ENCODE measurements at regions not wholly inside any gene's neighbourhood (a gene's known extent, or its start where the extent isn't known, plus 50 kb on each side); places are given as distances from the start of the nearest gene placed in this dataset.
A peak's percentile ranks its signal among the peaks of the same experiment; 100 is the strongest.

DNA sequence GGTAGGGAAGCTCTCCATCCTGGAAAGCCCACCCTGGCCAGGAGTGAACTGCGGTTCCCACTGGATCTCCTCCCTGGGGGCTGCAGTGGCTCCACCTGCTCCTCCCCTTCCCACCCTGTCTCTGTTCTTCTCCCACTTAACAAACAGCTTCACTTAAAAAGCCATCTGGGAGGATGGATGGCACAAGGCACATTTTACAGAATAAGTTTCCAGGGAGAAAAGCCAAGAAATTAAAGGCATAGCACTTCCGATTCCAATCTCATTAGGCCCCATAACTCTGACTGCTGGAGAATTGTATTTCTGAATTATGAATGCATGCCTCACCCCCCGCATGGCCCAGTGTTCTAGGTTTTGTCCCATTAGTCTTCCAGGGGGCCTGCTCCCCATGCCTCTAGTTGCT is 718.3 kb downstream of the PTPRU start:
- no peak overlapping the region for H3K4me3 ChIP-seq (ENCODE audit: low read length)
- Mint-ChIP-seq H3K9me3 (no peaks in the 10 kb centered on the region), H3K4me3 (no peak overlapping the region), H3K36me3 (ENCODE audit: low read depth) (no peaks in the 10 kb centered on the region), H3K27ac (no peak overlapping the region), H3K27me3 (ENCODE audit: insufficient read depth) (peaks cover 2% of the 10 kb centered on the region), H3K4me1 (no peaks in the 10 kb centered on the region)
- no peak for DNase-seq
- H3K9me3 ChIP-seq (ENCODE audit: control insufficient read depth, low read length) = no peaks in the 10 kb centered on the region
- no peak overlapping the region for H3K27ac ChIP-seq (ENCODE audit: low read depth, low read length)
- no peaks in the 10 kb centered on the region for H3K36me3 ChIP-seq (ENCODE audit: control insufficient read depth, insufficient read depth, low read length)
- H3K4me1 ChIP-seq (ENCODE audit: control insufficient read depth, insufficient read depth, low read length) = no peaks in the 10 kb centered on the region
- no peaks in the 10 kb centered on the region for H3K27me3 ChIP-seq (ENCODE audit: control insufficient read depth, insufficient read depth, low read length, poor library complexity, severe bottlenecking)
- TF ChIP-seq, protein P1, sequence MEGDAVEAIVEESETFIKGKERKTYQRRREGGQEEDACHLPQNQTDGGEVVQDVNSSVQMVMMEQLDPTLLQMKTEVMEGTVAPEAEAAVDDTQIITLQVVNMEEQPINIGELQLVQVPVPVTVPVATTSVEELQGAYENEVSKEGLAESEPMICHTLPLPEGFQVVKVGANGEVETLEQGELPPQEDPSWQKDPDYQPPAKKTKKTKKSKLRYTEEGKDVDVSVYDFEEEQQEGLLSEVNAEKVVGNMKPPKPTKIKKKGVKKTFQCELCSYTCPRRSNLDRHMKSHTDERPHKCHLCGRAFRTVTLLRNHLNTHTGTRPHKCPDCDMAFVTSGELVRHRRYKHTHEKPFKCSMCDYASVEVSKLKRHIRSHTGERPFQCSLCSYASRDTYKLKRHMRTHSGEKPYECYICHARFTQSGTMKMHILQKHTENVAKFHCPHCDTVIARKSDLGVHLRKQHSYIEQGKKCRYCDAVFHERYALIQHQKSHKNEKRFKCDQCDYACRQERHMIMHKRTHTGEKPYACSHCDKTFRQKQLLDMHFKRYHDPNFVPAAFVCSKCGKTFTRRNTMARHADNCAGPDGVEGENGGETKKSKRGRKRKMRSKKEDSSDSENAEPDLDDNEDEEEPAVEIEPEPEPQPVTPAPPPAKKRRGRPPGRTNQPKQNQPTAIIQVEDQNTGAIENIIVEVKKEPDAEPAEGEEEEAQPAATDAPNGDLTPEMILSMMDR (conservative IDR thresholded peaks at IDR 0.05) = no peak
- 94 to 100% methylated on average over 2 to 3 of the region's 3 CpGs for WGBS, 2 experiments (ENCODE audit: insufficient coverage in 1 of 2, insufficient read length in 1 of 2)
- H3K9ac ChIP-seq (ENCODE audit: extremely low read depth, low read length, poor library complexity, severe bottlenecking) = no peak overlapping the region

DNA sequence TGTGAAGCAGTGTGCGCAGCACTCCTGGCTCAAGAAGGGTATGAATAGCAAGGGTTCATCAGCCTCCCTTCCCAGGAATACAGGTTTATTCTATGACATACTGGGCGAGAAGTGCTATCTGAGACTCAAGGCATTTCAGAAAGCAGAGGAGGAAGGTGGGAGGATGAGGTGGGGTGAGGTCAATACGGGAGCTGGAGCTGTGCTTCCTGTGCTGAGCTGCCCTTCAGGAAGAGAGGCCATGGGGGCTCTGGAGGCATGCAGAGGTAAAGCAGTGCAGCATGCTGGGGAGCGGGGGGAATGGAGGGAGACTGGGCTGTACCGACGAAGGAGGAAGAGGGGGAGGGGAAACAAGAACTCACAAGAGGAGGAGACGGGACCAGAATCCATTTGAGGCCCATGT is 717.6 kb downstream of the PTPRU start:
- Histone ChIP-seq H3K27me3 (ENCODE audit: control insufficient read depth, insufficient read depth, low read length, poor library complexity, severe bottlenecking) (no peaks in the 10 kb centered on the region), H3K4me1 (ENCODE audit: control insufficient read depth, insufficient read depth, low read length) (no peaks in the 10 kb centered on the region), H3K4me3 (ENCODE audit: low read length) (no peak overlapping the region), H3K9me3 (ENCODE audit: control insufficient read depth, low read length) (no peaks in the 10 kb centered on the region), H3K36me3 (ENCODE audit: control insufficient read depth, insufficient read depth, low read length) (no peaks in the 10 kb centered on the region), H3K9ac (ENCODE audit: extremely low read depth, low read length, poor library complexity, severe bottlenecking) (no peak overlapping the region), H3K27ac (ENCODE audit: low read depth, low read length) (no peak overlapping the region)
- Mint-ChIP-seq H3K27me3 (ENCODE audit: insufficient read depth) (peaks cover 2% of the 10 kb centered on the region), H3K27ac (no peak overlapping the region), H3K9me3 (no peaks in the 10 kb centered on the region), H3K36me3 (ENCODE audit: low read depth) (no peaks in the 10 kb centered on the region), H3K4me1 (no peaks in the 10 kb centered on the region), H3K4me3 (no peak overlapping the region)
- peak; percentile 44 for DNase-seq
- TF ChIP-seq, protein P1 (conservative IDR thresholded peaks at IDR 0.05) = no peak
- WGBS, 2 experiments (ENCODE audit: insufficient coverage in 1 of 2, insufficient read length in 1 of 2) = 69 to 82% methylated on average over 6 to 7 of the region's 7 CpGs

DNA sequence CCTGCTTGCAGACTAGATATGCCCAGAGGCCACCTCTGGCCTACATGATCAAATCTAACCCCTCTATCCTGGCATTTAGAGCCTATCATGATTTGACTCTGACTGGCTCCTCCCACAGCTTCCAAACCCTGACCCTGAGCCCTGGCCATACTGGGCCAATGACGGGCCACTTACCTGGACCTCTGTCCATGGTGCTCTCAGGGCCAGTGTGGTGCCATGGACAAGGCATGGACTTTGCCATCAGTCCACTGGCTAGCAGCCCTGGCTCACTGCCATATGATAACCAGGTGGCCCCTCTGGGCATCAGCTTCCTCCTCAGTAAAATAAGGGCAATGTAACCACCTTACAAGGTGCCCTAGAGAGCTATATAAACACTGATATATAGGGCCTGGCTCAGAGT is 713.4 kb downstream of the PTPRU start:
- peaks cover 9% of the 10 kb centered on the region for H3K4me1 Mint-ChIP-seq
- Histone ChIP-seq H3K36me3 (ENCODE audit: control insufficient read depth, insufficient read depth, low read length) (no peaks in the 10 kb centered on the region), H3K4me1 (ENCODE audit: control insufficient read depth, insufficient read depth, low read length) (peaks cover 3% of the 10 kb centered on the region), H3K9ac (ENCODE audit: extremely low read depth, low read length, poor library complexity, severe bottlenecking) (no peak overlapping the region), H3K27ac (ENCODE audit: low read depth, low read length) (no peak overlapping the region), H3K27me3 (ENCODE audit: control insufficient read depth, insufficient read depth, low read length, poor library complexity, severe bottlenecking) (no peaks in the 10 kb centered on the region), H3K9me3 (ENCODE audit: control insufficient read depth, low read length) (no peaks in the 10 kb centered on the region), H3K4me3 (ENCODE audit: low read length) (no peak overlapping the region)
- TF ChIP-seq, protein P1 (conservative IDR thresholded peaks at IDR 0.05) = no peak
- H3K27me3 Mint-ChIP-seq (ENCODE audit: insufficient read depth) = no peaks in the 10 kb centered on the region
- no peak overlapping the region for H3K27ac Mint-ChIP-seq
- H3K9me3 Mint-ChIP-seq = no peaks in the 10 kb centered on the region
- 68 to 71% methylated on average over 1 of the region's 1 CpG for WGBS, 2 experiments (ENCODE audit: insufficient coverage in 1 of 2, insufficient read length in 1 of 2)
- H3K4me3 Mint-ChIP-seq = no peak overlapping the region
- no peaks in the 10 kb centered on the region for H3K36me3 Mint-ChIP-seq (ENCODE audit: low read depth)
- peak; percentile 76 for DNase-seq

Measured in endodermal cell (in vitro differentiated cells).